Trophoblast cell (in vitro differentiated cells and primary cell): ENCODE measurements at regions not wholly inside any gene's neighbourhood (a gene's known extent, or its start where the extent isn't known, plus 50 kb on each side); places are given as distances from the start of the nearest gene placed in this dataset.

Experiments used
- DNase-seq, 2 donors: peaks; one replicate each; pipeline ENCODE4 v3.0.0-alpha.2; 2016
- H2AFZ ChIP-seq: 2 replicates; pipeline ENCODE4 v1.6.1; 2013; ENCODE audit warnings: low read length, moderate library complexity, mild to moderate bottlenecking; ENCODE audit not compliant: insufficient read depth, poor library complexity
- H2AK5ac ChIP-seq: 2 replicates; pipeline ENCODE4 v1.6.1; 2013; ENCODE audit warnings: mild to moderate bottlenecking, low read length
- H2BK120ac ChIP-seq: 2 replicates; pipeline ENCODE4 v1.6.1; 2013; ENCODE audit warnings: low read length, mild to moderate bottlenecking, moderate library complexity; ENCODE audit not compliant: insufficient read depth, poor library complexity
- H2BK12ac ChIP-seq: 2 replicates; pipeline ENCODE4 v1.6.1; 2013; ENCODE audit warnings: mild to moderate bottlenecking, low read length, moderate library complexity
- H2BK5ac ChIP-seq: 2 replicates; pipeline ENCODE4 v1.6.1; 2013; ENCODE audit warnings: low read length, low read depth, moderate library complexity, mild to moderate bottlenecking; ENCODE audit not compliant: poor library complexity
- H3K14ac ChIP-seq: 2 replicates; pipeline ENCODE4 v1.6.1; 2013; ENCODE audit warnings: mild to moderate bottlenecking, low read length
- H3K18ac ChIP-seq: 2 replicates; pipeline ENCODE4 v1.6.1; 2013; ENCODE audit warnings: mild to moderate bottlenecking, low read length
- H3K23ac ChIP-seq: 2 replicates; pipeline ENCODE4 v1.6.1; 2013; ENCODE audit warnings: low read length
- H3K27ac ChIP-seq: 2 replicates; pipeline ENCODE4 v1.5.1; 2013; ENCODE audit warnings: low read depth, mild to moderate bottlenecking, inconsistent platforms, low read length, moderate library complexity
- H3K27me3 ChIP-seq: 2 replicates; pipeline ENCODE4 v1.6.1; 2013; ENCODE audit warnings: inconsistent platforms, mild to moderate bottlenecking, low read length, moderate library complexity; ENCODE audit not compliant: insufficient read depth
- H3K36me3 ChIP-seq, 2 experiments: 1 replicate in 1 of 2; 2 replicates in 1 of 2; pipeline ENCODE4 v1.6.1; 2013; ENCODE audit warnings: low read length in 2 of 2, mild to moderate bottlenecking in 2 of 2, moderate library complexity in 1 of 2; ENCODE audit not compliant: insufficient read depth in 2 of 2, control insufficient read depth in 1 of 2
- H3K4ac ChIP-seq: 2 replicates; pipeline ENCODE4 v1.6.1; 2013; ENCODE audit warnings: low read depth, mild to moderate bottlenecking, low read length, moderate library complexity
- H3K4me1 ChIP-seq, 2 experiments: 1 replicate in 1 of 2; 2 replicates in 1 of 2; pipeline ENCODE4 v1.6.1; 2013; ENCODE audit warnings: low read length in 2 of 2, mild to moderate bottlenecking in 2 of 2, moderate library complexity in 1 of 2; ENCODE audit not compliant: insufficient read depth in 2 of 2, control insufficient read depth in 1 of 2
- H3K4me2 ChIP-seq: 2 replicates; pipeline ENCODE4 v1.6.1; 2013; ENCODE audit warnings: inconsistent platforms, mild to moderate bottlenecking, low read length, moderate library complexity
- H3K4me3 ChIP-seq: 2 replicates; pipeline ENCODE4 v1.5.1; 2013; ENCODE audit warnings: mild to moderate bottlenecking, low read depth, low read length, inconsistent platforms
- H3K79me1 ChIP-seq: one replicate; pipeline ENCODE4 v1.6.1; 2013; ENCODE audit warnings: low read length
- H3K79me2 ChIP-seq: 2 replicates; pipeline ENCODE4 v1.6.1; 2013; ENCODE audit warnings: low read length, mild to moderate bottlenecking; ENCODE audit not compliant: control insufficient read depth, insufficient read depth, poor library complexity
- H3K9ac ChIP-seq: 2 replicates; pipeline ENCODE4 v1.6.1; 2013; ENCODE audit warnings: mild to moderate bottlenecking, low read length
- H3K9me3 ChIP-seq: 2 replicates; pipeline ENCODE4 v1.6.1; 2013; ENCODE audit warnings: low read depth, mild to moderate bottlenecking, control low read depth, inconsistent platforms, low read length; ENCODE audit not compliant: insufficient read depth
- H4K12ac ChIP-seq: 2 replicates; pipeline ENCODE4 v1.6.1; 2013; ENCODE audit warnings: low read depth, mild to moderate bottlenecking, low read length, moderate library complexity
- H4K8ac ChIP-seq: 2 replicates; pipeline ENCODE4 v1.6.1; 2013; ENCODE audit warnings: low read depth, mild to moderate bottlenecking, low read length, moderate library complexity
- H4K91ac ChIP-seq: one replicate; pipeline ENCODE4 v1.6.1; 2013; ENCODE audit warnings: low read depth, mild to moderate bottlenecking, low read length, moderate library complexity
- WGBS: extraction: QIAGEN DNeasy Blood & Tissue Kit; methylation state at CpG from one replicate; pipeline ENCODE4 v1.1.7; 2013; ENCODE audit warnings: missing lambda C conversion rate; ENCODE audit not compliant: insufficient read length, insufficient coverage; ENCODE audit errors: extremely low coverage; 5-methylcytosine and 5-hydroxymethylcytosine counted together

DNA sequence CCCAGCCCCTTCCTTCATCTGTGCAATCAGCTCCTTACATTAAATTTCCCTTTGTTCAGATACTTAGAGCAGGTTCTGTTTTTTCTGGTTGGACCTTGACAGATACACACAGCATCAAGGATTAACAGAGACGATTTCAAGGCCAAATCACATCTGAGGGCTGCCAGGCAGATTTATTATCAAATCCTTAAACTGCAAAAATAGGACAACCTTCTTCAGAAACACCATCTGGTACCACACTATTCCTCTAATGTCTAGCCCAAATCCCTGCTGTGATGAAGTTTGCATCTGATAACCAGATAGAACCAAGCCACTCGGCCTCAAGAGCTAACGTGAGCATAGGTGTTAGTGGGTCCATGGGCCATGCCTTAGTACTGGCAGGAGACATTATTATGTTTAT is 250.7 kb upstream of the PROK2 start:
- no peak overlapping the region for H4K91ac ChIP-seq
- H3K27ac ChIP-seq = no peak overlapping the region
- no peak overlapping the region for H3K4ac ChIP-seq
- no peak overlapping the region for H4K12ac ChIP-seq
- no peak overlapping the region for H3K4me3 ChIP-seq
- H3K4me1 ChIP-seq = no peaks in the 10 kb centered on the region
- H2AFZ ChIP-seq = no peak overlapping the region
- H3K9me3 ChIP-seq = no peaks in the 10 kb centered on the region
- H2BK12ac ChIP-seq = no peak overlapping the region
- H3K9ac ChIP-seq = no peak overlapping the region
- no peak overlapping the region for H4K8ac ChIP-seq
- no peaks in the 10 kb centered on the region for H3K27me3 ChIP-seq
- no peak overlapping the region for H2AK5ac ChIP-seq
- H3K23ac ChIP-seq = no peak overlapping the region
- no CpG with 5 or more reads among the region's 3 CpGs for WGBS
- DNase-seq = no peak
- no peak overlapping the region for H2BK5ac ChIP-seq
- H3K36me3 ChIP-seq = no peaks in the 10 kb centered on the region
- no peak overlapping the region for H3K18ac ChIP-seq
- H3K79me1 ChIP-seq = no peaks in the 10 kb centered on the region
- H3K14ac ChIP-seq = no peak overlapping the region
- H2BK120ac ChIP-seq = no peak overlapping the region
- no peak overlapping the region for H3K4me2 ChIP-seq
- no peaks in the 10 kb centered on the region for H3K79me2 ChIP-seq

DNA sequence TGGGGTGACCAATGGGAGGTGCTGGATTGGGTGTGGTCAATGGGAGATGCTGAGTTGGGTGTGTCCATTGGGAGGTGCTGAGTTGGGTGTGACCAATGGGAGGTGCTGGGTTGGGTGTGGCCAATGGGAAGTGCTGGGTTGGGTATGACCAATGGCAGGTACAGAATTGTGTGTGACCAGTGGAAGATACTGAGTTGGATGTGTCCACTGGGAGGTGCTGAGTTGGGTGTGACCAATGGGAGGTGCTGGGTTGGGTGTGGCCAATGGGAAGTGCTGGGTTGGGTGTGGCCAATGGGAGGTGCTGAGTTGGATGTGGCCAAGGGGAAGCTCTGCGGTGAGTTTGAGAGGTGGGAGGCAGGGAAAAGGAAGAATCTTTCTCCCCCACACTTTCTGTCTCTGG is 250.0 kb upstream of the PROK2 start:
- Histone ChIP-seq H3K79me2 (no peaks in the 10 kb centered on the region), H2BK120ac (no peak overlapping the region), H2BK12ac (no peak overlapping the region), H3K23ac (no peak overlapping the region), H3K36me3 (no peaks in the 10 kb centered on the region), H2AFZ (no peak overlapping the region), H3K4me3 (peak overlapping the region; percentile 31), H3K4ac (no peak overlapping the region), H3K14ac (no peak overlapping the region), H2BK5ac (no peak overlapping the region), H3K9me3 (no peaks in the 10 kb centered on the region), H3K27me3 (no peaks in the 10 kb centered on the region), H3K4me1 (peaks cover 0 to under 1% of the 10 kb centered on the region in 2 experiments), H3K79me1 (no peaks in the 10 kb centered on the region), H3K18ac (no peak overlapping the region), H3K4me2 (no peak overlapping the region), H4K8ac (no peak overlapping the region), H3K27ac (no peak overlapping the region), H4K91ac (no peak overlapping the region), H3K9ac (no peak overlapping the region), H4K12ac (no peak overlapping the region), H2AK5ac (no peak overlapping the region)
- no peak for DNase-seq
- WGBS = no CpG with 5 or more reads among the region's 1 CpG

DNA sequence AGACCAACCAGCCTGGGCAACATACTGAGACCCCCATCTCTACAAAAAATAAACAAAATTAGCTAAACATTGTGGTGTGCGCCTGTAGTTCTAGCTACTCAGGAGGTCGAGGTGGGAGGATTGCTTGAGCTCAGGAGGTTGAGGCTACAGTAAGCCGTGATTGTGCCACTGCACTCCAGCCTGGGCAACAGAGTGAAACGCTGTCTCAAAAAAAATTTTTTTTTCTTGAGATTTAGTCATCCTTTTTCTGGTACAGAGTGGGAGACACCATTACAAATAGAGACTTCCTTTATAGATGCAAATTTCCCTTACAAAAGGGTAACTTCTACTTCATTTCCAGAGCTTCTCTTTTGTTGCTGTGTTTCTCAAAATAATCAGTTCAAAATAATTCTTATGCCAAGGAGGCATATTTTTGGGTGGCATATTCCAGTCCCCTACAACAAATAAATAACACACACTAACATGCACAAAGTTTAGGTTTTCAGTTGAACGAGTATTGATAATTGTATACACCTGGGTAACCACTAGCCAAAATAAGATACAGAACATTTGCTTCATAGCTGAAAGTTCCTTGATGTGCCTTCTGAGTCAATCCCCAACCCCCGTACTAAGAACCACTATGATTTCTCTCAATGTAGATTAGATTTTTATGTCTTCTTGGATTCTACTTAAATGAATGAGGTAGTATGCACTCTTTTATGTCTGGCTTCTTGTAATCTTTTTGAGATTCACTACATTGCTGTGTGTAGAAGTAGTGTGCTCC is 248.9 kb upstream of the PROK2 start:
- Histone ChIP-seq H3K36me3 (no peaks in the 10 kb centered on the region), H3K4ac (no peak overlapping the region), H2BK5ac (no peak overlapping the region), H4K91ac (no peak overlapping the region), H3K9me3 (no peaks in the 10 kb centered on the region), H3K4me1 (peaks cover 0 to 4% of the 10 kb centered on the region in 2 experiments), H3K27me3 (no peaks in the 10 kb centered on the region), H2BK120ac (no peak overlapping the region), H3K4me2 (no peak overlapping the region), H3K4me3 (no peak overlapping the region), H3K14ac (no peak overlapping the region), H2AFZ (no peak overlapping the region), H3K79me2 (no peaks in the 10 kb centered on the region), H4K12ac (no peak overlapping the region), H2AK5ac (no peak overlapping the region), H3K79me1 (no peaks in the 10 kb centered on the region), H2BK12ac (no peak overlapping the region), H3K27ac (no peak overlapping the region), H3K9ac (no peak overlapping the region), H3K23ac (no peak overlapping the region), H3K18ac (no peak overlapping the region), H4K8ac (no peak overlapping the region)
- WGBS = no CpG with 5 or more reads among the region's 6 CpGs
- no peak for DNase-seq

DNA sequence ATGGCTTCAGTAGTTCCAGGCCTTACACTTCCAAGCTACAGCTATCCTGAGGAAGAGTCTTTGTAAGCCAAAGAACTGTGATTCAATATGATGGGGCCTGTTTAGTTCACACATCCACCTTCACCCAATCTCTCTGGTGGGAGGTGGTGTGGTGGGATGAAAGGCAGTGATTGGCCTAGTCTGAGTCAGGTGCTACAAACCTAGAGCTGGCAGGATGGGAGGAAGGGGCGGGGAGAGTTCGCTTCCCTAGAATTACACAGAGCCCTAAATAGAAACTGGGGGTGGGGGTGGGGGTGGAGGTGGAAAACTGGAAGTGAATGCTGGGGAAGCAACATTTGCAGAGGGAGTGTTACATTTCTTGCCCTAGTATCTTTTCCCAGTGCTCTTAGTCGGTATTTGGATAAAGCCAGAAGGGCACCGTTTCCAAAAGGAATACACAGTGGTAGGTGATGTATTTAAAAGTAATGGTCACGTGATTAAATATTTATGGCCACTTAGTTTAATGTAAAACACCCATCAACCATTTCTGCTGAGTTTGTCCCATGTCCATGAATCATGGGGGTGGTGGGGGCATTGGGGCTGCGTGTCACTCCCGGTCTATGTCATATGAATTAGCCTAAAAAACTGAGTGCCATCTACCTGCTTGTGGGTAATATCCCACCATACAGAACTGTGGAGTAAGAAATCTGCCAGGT is 247.6 kb upstream of the PROK2 start:
- Histone ChIP-seq H3K4me3 (no peak overlapping the region), H2AK5ac (no peak overlapping the region), H2BK5ac (no peak overlapping the region), H3K9me3 (no peaks in the 10 kb centered on the region), H3K14ac (no peak overlapping the region), H3K23ac (no peak overlapping the region), H2AFZ (no peak overlapping the region), H2BK120ac (no peak overlapping the region), H4K91ac (no peak overlapping the region), H3K27me3 (no peaks in the 10 kb centered on the region), H3K9ac (no peak overlapping the region), H3K4ac (no peak overlapping the region), H2BK12ac (no peak overlapping the region), H3K4me2 (no peak overlapping the region), H4K8ac (no peak overlapping the region), H3K79me2 (no peaks in the 10 kb centered on the region), H3K4me1 (peaks cover 2 to 7% of the 10 kb centered on the region in 2 experiments), H3K36me3 (no peaks in the 10 kb centered on the region), H3K18ac (no peak overlapping the region), H3K27ac (no peak overlapping the region), H3K79me1 (peaks cover 2% of the 10 kb centered on the region), H4K12ac (no peak overlapping the region)
- DNase-seq = no peak
- no CpG with 5 or more reads among the region's 7 CpGs for WGBS
